ENCODE measurements at regions not wholly inside any gene's neighbourhood (a gene's known extent, or its start where the extent isn't known, plus 50 kb on each side); places are given as distances from the start of the nearest gene placed in this dataset.

DNA sequence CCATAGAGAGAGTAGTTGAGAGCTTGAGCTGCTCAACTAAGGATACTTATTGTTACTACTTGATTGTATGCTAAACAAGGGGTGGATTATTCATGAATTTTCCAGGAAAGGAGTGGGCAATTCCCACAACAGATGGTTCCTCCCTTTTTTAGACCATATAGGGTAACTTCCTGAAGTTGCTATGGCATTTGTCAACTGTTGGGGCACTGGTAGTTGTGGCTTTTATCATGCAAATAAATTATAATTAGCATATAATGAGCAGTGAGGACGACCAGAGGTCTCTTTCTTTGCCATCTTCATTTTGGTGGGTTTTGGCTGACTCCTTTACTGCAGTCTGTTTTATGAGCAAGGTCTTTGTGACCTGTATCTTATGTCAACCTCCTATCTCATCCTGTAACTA, 1403.5 kb upstream of the PABPC4L start:
- FAIRE-seq = no peak
- WGBS, 2 donors = 0 to 12% methylated on average over 1 of the region's 1 CpG

GRCh38 chr4:135604531-135604930, 1402.9 kb upstream of the PABPC4L start:
- DNase-seq (no peak), FAIRE-seq (no peak), ATAC-seq (no peak)
- Histone ChIP-seq H3K27me3 (no peaks in the 10 kb centered on the region), H3K4me1 (no peaks in the 10 kb centered on the region), H3K4me3 (no peak overlapping the region), H3K36me3 (no peaks in the 10 kb centered on the region), H3K27ac (no peak overlapping the region), H3K9me3 (no peaks in the 10 kb centered on the region)
- TF ChIP-seq, protein P1, sequence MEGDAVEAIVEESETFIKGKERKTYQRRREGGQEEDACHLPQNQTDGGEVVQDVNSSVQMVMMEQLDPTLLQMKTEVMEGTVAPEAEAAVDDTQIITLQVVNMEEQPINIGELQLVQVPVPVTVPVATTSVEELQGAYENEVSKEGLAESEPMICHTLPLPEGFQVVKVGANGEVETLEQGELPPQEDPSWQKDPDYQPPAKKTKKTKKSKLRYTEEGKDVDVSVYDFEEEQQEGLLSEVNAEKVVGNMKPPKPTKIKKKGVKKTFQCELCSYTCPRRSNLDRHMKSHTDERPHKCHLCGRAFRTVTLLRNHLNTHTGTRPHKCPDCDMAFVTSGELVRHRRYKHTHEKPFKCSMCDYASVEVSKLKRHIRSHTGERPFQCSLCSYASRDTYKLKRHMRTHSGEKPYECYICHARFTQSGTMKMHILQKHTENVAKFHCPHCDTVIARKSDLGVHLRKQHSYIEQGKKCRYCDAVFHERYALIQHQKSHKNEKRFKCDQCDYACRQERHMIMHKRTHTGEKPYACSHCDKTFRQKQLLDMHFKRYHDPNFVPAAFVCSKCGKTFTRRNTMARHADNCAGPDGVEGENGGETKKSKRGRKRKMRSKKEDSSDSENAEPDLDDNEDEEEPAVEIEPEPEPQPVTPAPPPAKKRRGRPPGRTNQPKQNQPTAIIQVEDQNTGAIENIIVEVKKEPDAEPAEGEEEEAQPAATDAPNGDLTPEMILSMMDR (IDR thresholded peaks at IDR 0.05) = no peak
- WGBS, 2 donors = 52 to 68% methylated on average over 1 of the region's 1 CpG
- intact Hi-C loops (cut with DNase I) = no loop called here

More for the DNA sequence above, 1403.5 kb upstream of the PABPC4L start:
- H3K36me3 ChIP-seq = no peaks in the 10 kb centered on the region
- no peaks in the 10 kb centered on the region for H3K27me3 ChIP-seq
- DNase-seq (no peak), ATAC-seq (no peak)
- TF ChIP-seq, protein P1 (IDR thresholded peaks at IDR 0.05) = no peak
- no peak overlapping the region for H3K4me3 ChIP-seq
- no peaks in the 10 kb centered on the region for H3K9me3 ChIP-seq
- intact Hi-C loops (cut with DNase I) = no loop called here
- H3K27ac ChIP-seq = no peak overlapping the region
- H3K4me1 ChIP-seq = no peaks in the 10 kb centered on the region

DNA sequence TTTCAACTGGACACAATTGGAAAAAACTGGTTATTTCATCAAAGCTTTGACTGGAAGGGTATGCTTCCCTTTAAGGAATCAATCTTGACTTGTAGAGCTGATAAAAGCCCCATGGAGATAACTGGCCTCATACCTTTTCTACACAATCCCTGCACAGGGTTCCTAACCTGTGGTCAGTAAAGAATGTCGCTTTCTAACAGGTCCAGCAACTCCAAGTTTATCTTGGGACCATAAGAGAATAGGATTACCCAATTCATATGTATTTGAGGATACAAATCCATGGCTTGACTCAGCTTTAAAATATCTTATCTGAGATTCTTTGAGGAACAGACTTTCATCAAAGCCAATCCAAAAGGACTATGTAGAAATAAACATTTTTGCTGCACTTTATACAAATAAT, 1399.8 kb upstream of the PABPC4L start:
- Histone ChIP-seq H3K9me3 (no peaks in the 10 kb centered on the region), H3K4me1 (no peaks in the 10 kb centered on the region), H3K27ac (no peak overlapping the region), H3K4me3 (no peak overlapping the region), H3K27me3 (no peaks in the 10 kb centered on the region), H3K36me3 (no peaks in the 10 kb centered on the region)
- 38 to 43% methylated on average over 1 of the region's 1 CpG for WGBS, 2 donors
- ATAC-seq (no peak), FAIRE-seq (no peak), DNase-seq (no peak)
- intact Hi-C loops (cut with DNase I) = no loop called here
- TF ChIP-seq, protein P1 (IDR thresholded peaks at IDR 0.05) = no peak

- no peak for DNase-seq
- no peaks in the 10 kb centered on the region for H3K27me3 ChIP-seq
- no peak for ATAC-seq
- H3K4me1 ChIP-seq = no peaks in the 10 kb centered on the region
- no peak overlapping the region for H3K27ac ChIP-seq
- 17 to 20% methylated on average over 1 of the region's 1 CpG for WGBS, 2 donors
- FAIRE-seq = no peak
- no peaks in the 10 kb centered on the region for H3K36me3 ChIP-seq
- H3K4me3 ChIP-seq = no peak overlapping the region
- no peaks in the 10 kb centered on the region for H3K9me3 ChIP-seq
- intact Hi-C loops (cut with DNase I) = no loop called here
- TF ChIP-seq, protein P1 (IDR thresholded peaks at IDR 0.05) = no peak
Observed at GRCh38 chr4:135598151-135598550, 1396.6 kb upstream of the PABPC4L start.

DNA sequence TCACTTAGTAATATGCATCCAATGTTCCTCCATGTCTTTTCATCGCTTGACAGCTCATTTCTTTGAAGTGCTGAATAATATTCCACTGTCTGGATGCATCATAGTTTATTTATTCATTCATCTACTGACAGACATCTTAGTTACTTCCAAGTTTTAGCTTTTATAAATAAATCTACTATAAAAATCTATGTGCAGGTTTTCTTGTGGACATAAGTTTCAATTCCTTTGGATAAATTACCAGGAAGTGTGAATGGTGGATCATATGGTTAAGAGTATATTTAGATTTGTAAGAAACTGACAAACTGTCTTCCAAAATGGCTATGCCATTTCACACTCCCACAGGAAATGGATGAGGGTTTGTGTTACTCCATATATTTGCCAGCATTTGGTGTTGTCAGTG, 1392.9 kb upstream of the PABPC4L start:
- no peak for DNase-seq
- Histone ChIP-seq H3K9me3 (no peaks in the 10 kb centered on the region), H3K27ac (no peak overlapping the region), H3K4me1 (no peaks in the 10 kb centered on the region), H3K27me3 (no peaks in the 10 kb centered on the region), H3K4me3 (no peak overlapping the region), H3K36me3 (no peaks in the 10 kb centered on the region)
- no peak for ATAC-seq
- WGBS, 2 donors = 54 to 72% methylated on average over 1 of the region's 1 CpG
- intact Hi-C loops (cut with DNase I) = no loop called here
- TF ChIP-seq, protein P1 (IDR thresholded peaks at IDR 0.05) = no peak
- FAIRE-seq = no peak

All from pancreas (tissue), 10 donors.